Chondrocyte (in vitro differentiated cells): ENCODE measurements at regions not wholly inside any gene's neighbourhood (a gene's known extent, or its start where the extent isn't known, plus 50 kb on each side); places are given as distances from the start of the nearest gene placed in this dataset.

ENCODE experiments used
- DNase-seq: peaks from one replicate; pipeline ENCODE4 v3.0.0; 2021; ENCODE audit warnings: mixed read lengths, low spot score
- H3K27ac Mint-ChIP-seq: one replicate; pipeline ENCODE4 v1.8.0; 2021; ENCODE audit warnings: mild to moderate bottlenecking, moderate library complexity, mixed read lengths; ENCODE audit not compliant: unreplicated experiment
- H3K27me3 Mint-ChIP-seq: 2 replicates; pipeline ENCODE4 v1.8.0; 2021; ENCODE audit warnings: low read depth, mixed read lengths
- H3K36me3 Mint-ChIP-seq: 2 replicates; pipeline ENCODE4 v1.8.0; 2021; ENCODE audit warnings: low read depth, mixed read lengths
- H3K4me1 Mint-ChIP-seq: 2 replicates; pipeline ENCODE4 v1.8.0; 2021; ENCODE audit warnings: low read depth, mild to moderate bottlenecking, mixed read lengths
- H3K4me3 Mint-ChIP-seq: one replicate; pipeline ENCODE4 v1.8.0; 2021; ENCODE audit warnings: mild to moderate bottlenecking, moderate library complexity, mixed read lengths; ENCODE audit not compliant: unreplicated experiment
- H3K9me3 Mint-ChIP-seq: 2 replicates; pipeline ENCODE4 v1.8.0; 2021; ENCODE audit warnings: low read depth, mixed read lengths
- CTCF ChIP-seq: fragments of 200-600 bp; sonication (generic); IDR thresholded peaks from 2 replicates; pipeline ENCODE4 v1.5.0; 2021; ENCODE audit warnings: antibody characterized with exemption, mild to moderate bottlenecking, moderate library complexity

GRCh38 chr6:139540894-139541293 is 166.4 kb upstream of the CITED2 start:
- H3K27ac Mint-ChIP-seq: no peak overlapping the region
- no peak for TF ChIP-seq CTCF
- H3K9me3 Mint-ChIP-seq: no peaks in the 10 kb centered on the region
- DNase-seq: no peak
- H3K27me3 Mint-ChIP-seq: no peaks in the 10 kb centered on the region
- no peaks in the 10 kb centered on the region for H3K36me3 Mint-ChIP-seq
- H3K4me1 Mint-ChIP-seq: peaks cover 49% of the 10 kb centered on the region
- no peak overlapping the region for H3K4me3 Mint-ChIP-seq

GRCh38 chr6:139540276-139540675 is 165.8 kb upstream of the CITED2 start:
- TF ChIP-seq CTCF: no peak
- Mint-ChIP-seq H3K27me3 (no peaks in the 10 kb centered on the region), H3K36me3 (no peaks in the 10 kb centered on the region), H3K4me3 (no peak overlapping the region), H3K27ac (no peak overlapping the region), H3K4me1 (peaks cover 43% of the 10 kb centered on the region), H3K9me3 (no peaks in the 10 kb centered on the region)
- DNase-seq: no peak

- no peaks in the 10 kb centered on the region for H3K36me3 Mint-ChIP-seq
- no peak overlapping the region for H3K27ac Mint-ChIP-seq
- no peak for DNase-seq
- no peaks in the 10 kb centered on the region for H3K9me3 Mint-ChIP-seq
- peaks cover 40% of the 10 kb centered on the region for H3K4me1 Mint-ChIP-seq
- H3K27me3 Mint-ChIP-seq: no peaks in the 10 kb centered on the region
- TF ChIP-seq CTCF: no peak
- no peak overlapping the region for H3K4me3 Mint-ChIP-seq
Measured at GRCh38 chr6:139539852-139540251, 165.4 kb upstream of the CITED2 start.

GRCh38 chr6:139538366-139538765 is 163.9 kb upstream of the CITED2 start:
- no peaks in the 10 kb centered on the region for H3K9me3 Mint-ChIP-seq
- DNase-seq: no peak
- peaks cover 54% of the 10 kb centered on the region for H3K4me1 Mint-ChIP-seq
- peak overlapping the region; percentile 45 for H3K27ac Mint-ChIP-seq
- no peak overlapping the region for H3K4me3 Mint-ChIP-seq
- H3K36me3 Mint-ChIP-seq: no peaks in the 10 kb centered on the region
- no peak for TF ChIP-seq CTCF
- no peaks in the 10 kb centered on the region for H3K27me3 Mint-ChIP-seq

GRCh38 chr6:139536751-139537617 is 162.5 kb upstream of the CITED2 start:
- Mint-ChIP-seq H3K4me3 (no peak overlapping the region), H3K27ac (peak overlapping the region; percentile 91), H3K27me3 (no peaks in the 10 kb centered on the region), H3K9me3 (no peaks in the 10 kb centered on the region), H3K4me1 (peaks cover 55% of the 10 kb centered on the region), H3K36me3 (no peaks in the 10 kb centered on the region)
- TF ChIP-seq CTCF: no peak
- no peak for DNase-seq
